Mammary epithelial cell (primary cell): ENCODE measurements at regions not wholly inside any gene's neighbourhood (a gene's known extent, or its start where the extent isn't known, plus 50 kb on each side); places are given as distances from the start of the nearest gene placed in this dataset.

Experiments
- CTCF ChIP-seq, 2 donors: IDR thresholded peaks in 1 of 2; conservative IDR thresholded peaks in 1 of 2; 2 replicates each; pipeline ENCODE4 v1.5.1; 2011 to 2012; ENCODE audit warnings: inconsistent platforms in 2 of 2, low read length in 2 of 2, mild to moderate bottlenecking in 2 of 2, control low read depth in 1 of 2, low read depth in 1 of 2; ENCODE audit not compliant: insufficient read depth in 1 of 2; ENCODE audit errors: extremely low read depth in 1 of 2
- EZH2 ChIP-seq: IDR thresholded peaks from 2 replicates; pipeline ENCODE4 v1.6.1; 2012; ENCODE audit warnings: low read length, inconsistent platforms, borderline replicate concordance

GRCh38 chr18:61720496-61720895, 172.3 kb downstream of the RNF152 start:
- TF ChIP-seq EZH2 (no peak), CTCF (conservative IDR thresholded peaks at IDR 0.05 in 1 of 2, IDR thresholded peaks at IDR 0.05 in 1 of 2; ENCODE audit: extremely low read depth in 1 of 2, insufficient read depth in 1 of 2, low read depth in 1 of 2, low read length in 2 of 2) (no peak)
